Activated CD4-positive, alpha-beta T cell treated with anti-CD3 and anti-CD28 coated beads for 1 hour (primary cell): ENCODE measurements at regions not wholly inside any gene's neighbourhood (a gene's known extent, or its start where the extent isn't known, plus 50 kb on each side); places are given as distances from the start of the nearest gene placed in this dataset.
"Not testable (repeated sequence)": the region's sequence is repeated elsewhere in the genome, so short reads cannot be mapped to it uniquely, and the experiment has no call there.

Experiments
- DNase-seq: peaks from one replicate; pipeline ENCODE4 v3.0.0-alpha.2; 2020

- DNase-seq: no peak
These were observed 626.5 kb upstream of the AUTS2 start for GRCh38 chr7:68971634-68972340.

GRCh38 chr7:68977385-68978055 lies 620.8 kb upstream of the AUTS2 start:
- DNase-seq: no peak

- DNase-seq: no peak
These were observed 619.6 kb upstream of the AUTS2 start for GRCh38 chr7:68978710-68979109.

DNA sequence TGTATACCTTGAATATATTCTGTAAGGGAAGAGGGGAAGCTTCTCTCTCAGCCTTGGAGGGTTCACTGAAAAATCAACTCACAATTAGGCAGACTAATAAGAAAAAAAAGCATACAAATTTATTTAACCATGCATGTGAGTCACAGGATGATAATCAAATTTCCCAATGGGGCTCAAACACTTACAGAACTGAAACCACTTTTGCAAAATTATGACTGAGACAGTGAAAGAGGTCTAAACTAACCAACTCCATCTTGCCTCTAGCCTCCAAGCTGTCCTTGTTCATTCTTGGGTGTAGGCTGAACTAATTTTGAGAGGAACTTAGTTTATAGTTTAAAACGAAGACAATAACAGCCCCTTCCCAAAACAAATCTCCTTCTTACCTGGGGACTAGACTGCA lies 618.3 kb upstream of the AUTS2 start:
- DNase-seq: no peak

DNA sequence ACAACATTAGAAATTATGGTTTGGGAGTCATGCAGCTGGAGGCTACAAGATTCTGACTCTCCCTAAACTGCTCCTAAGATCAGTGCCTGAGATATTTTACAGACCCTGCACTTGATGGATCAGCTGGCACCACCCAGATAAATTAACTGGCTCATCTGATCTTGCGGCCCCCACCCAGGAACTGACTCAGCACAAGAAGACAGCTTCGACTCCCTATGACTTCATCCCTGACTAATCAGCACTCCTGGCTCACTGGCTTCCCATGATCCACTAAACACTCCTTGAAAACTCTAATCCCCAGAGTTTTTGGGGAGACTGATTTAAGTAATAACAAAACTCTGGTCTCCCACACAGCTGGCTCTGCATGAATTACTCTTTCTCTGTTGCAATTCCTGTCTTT lies 617.8 kb upstream of the AUTS2 start:
- not testable (repeated sequence) for DNase-seq

- DNase-seq: no peak
These were observed 614.0 kb upstream of the AUTS2 start for GRCh38 chr7:68984306-68984705.

GRCh38 chr7:68994841-68995240 lies 603.4 kb upstream of the AUTS2 start:
- no peak for DNase-seq

DNA sequence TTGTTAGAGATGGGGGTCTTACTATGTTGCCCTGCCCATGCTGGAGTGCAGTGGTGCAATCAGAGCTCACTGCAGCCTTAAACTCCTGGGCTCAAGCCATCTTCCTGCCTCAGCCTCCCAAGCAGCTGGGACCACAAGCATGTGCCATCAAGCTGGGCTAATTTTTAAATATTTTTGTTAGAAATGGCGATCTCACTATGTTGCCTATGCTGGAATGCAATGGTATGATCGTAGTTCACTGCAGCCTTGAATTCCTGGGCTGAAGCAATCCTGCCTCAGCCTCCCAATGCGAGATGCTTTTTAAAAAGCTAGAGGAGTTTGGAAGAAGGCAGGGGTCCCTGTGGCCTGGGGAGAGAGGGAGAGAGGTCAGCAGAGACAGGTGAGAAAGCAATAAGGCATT lies 600.1 kb upstream of the AUTS2 start:
- no peak for DNase-seq

DNA sequence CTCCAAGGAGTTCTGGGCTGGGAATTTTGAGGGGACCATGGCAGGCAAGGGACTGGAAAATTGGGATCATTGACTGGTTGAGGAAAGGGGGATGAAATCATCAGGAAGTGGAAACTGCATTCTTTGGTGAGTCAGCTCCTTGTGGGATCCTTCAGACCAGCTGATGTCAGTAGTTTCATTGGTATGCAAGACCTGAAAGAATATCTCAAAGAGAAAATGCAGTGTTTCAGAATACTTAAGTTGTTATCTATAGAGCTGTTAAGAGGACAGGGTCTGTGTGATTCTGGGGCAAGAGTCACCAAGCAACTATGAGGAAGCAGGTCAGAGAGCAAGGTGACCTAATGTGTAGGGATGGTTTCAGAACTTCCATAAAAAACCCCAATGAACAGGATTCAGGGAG lies 595.9 kb upstream of the AUTS2 start:
- no peak for DNase-seq

GRCh38 chr7:69012149-69012548 lies 586.1 kb upstream of the AUTS2 start:
- no peak for DNase-seq

- no peak for DNase-seq
These were observed 581.1 kb upstream of the AUTS2 start for GRCh38 chr7:69017208-69017607.

GRCh38 chr7:69018200-69018599 lies 580.1 kb upstream of the AUTS2 start:
- no peak for DNase-seq

- DNase-seq: no peak
These were observed 578.8 kb upstream of the AUTS2 start for GRCh38 chr7:69019437-69019836.

GRCh38 chr7:69020536-69020935 lies 577.7 kb upstream of the AUTS2 start:
- DNase-seq: no peak

DNA sequence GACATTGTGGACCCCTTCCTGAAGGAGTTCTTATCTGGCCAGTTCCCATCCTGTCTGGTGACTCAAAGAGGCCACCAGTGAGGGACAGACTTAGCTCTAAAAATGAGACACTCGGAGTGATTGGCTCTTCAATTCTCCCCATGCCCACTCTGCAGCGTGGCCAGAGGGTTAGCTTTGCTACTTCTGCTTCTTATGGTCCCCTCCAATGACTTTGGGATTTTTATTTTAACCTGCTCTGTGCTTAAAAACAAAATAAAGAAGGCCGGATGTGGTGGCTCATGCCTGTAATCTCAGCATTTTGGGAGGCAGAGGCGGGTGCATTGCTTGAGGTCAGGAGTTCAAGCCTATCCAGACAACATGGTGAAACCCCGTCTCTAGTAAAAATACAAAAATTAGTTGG lies 573.0 kb upstream of the AUTS2 start:
- DNase-seq: no peak

- DNase-seq: no peak
These were observed 565.4 kb upstream of the AUTS2 start for GRCh38 chr7:69032848-69033247.

DNA sequence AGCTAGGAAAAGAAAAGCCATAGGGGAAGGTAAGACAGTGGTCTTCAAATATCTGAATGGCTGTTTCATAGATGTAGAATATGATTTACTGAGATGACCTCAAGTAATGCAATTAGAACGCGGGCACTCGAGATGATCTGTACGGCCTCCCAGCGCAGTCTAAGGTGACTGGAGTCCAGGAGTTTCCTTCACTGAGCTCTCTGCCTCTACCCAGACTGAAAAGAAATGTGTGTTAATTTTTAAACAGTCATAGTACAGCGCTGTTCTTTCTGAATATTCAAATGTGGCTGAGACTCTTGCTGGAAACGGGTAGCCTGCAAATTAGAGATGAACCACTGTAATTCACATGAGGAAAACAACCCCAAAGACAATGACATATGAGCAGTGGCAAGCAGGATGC lies 562.4 kb upstream of the AUTS2 start:
- DNase-seq: no peak

- no peak for DNase-seq
These were observed 562.0 kb upstream of the AUTS2 start for GRCh38 chr7:69036301-69036700.

- DNase-seq: no peak
These were observed 559.4 kb upstream of the AUTS2 start for GRCh38 chr7:69038915-69039314.

GRCh38 chr7:69042138-69042537 lies 556.1 kb upstream of the AUTS2 start:
- no peak for DNase-seq

- no peak for DNase-seq
These were observed 551.0 kb upstream of the AUTS2 start for GRCh38 chr7:69047151-69047754.

DNA sequence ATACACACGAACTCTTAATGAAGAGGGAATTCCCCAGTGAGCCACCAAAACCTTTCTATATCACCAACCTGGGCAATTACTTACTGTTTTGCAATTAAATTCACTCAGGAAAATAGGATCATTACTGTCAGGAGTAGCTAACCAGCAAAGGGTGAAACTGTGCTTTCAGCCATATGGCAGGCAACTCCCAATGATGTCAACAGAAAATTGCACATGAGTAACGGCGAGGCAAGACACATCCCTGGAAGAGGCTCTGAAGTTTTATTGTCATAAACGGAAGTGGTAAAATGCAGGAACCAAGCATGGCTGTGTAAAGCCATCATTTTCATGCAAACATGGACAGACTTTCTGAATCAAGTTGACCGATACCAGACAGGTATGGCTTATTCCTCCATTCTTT lies 548.9 kb upstream of the AUTS2 start:
- DNase-seq: no peak

- no peak for DNase-seq
These were observed 545.8 kb upstream of the AUTS2 start for GRCh38 chr7:69052447-69052846.

GRCh38 chr7:69060516-69060915 lies 537.8 kb upstream of the AUTS2 start:
- DNase-seq: no peak
